ENCODE measurements at regions not wholly inside any gene's neighbourhood (a gene's known extent, or its start where the extent isn't known, plus 50 kb on each side); places are given as distances from the start of the nearest gene placed in this dataset.
"Not testable (repeated sequence)": the region's sequence is repeated elsewhere in the genome, so short reads cannot be mapped to it uniquely, and the experiment has no call there.

DNA sequence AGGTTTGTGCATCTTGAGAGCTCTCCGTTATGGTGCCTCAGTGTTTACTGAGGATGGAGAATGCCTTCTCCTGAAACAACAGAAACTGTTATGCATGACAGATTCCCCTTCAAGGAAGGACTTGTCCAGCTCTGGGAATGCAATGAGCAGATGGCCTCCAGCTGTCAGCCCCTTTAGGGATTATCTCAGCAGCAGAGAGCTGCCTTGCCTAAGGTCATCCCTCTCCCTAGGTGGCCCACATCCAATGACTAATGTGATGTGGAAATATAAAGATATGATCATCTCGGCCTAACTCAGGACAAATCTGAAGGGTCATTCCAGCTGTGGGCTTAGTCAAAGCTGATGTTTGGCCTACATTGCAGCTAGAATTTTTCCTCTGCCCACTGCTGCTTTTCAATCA is 214.3 kb upstream of the N4BP1 start:
- no peak for DNase-seq (ENCODE audit: low spot score)

DNA sequence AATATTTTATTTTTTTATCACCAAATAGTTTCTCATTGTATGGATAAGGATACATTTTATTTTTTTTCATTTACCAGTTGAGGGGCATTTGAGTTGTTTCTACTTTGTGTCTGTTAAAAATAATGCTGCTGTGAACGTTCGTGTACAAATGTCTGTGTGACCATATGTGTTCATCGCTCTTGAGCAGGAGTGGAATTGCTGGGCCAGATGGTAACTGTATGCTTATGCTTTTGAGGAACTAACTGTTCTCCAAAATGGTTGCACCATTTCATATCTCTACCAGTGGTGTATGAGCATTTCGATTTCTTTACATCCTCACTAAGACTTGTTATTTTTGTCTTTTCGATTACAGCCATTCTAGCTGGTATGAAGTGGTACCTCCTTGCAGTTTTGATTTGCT is 212.5 kb upstream of the N4BP1 start:
- DNase-seq (ENCODE audit: low spot score), result no peak

DNA sequence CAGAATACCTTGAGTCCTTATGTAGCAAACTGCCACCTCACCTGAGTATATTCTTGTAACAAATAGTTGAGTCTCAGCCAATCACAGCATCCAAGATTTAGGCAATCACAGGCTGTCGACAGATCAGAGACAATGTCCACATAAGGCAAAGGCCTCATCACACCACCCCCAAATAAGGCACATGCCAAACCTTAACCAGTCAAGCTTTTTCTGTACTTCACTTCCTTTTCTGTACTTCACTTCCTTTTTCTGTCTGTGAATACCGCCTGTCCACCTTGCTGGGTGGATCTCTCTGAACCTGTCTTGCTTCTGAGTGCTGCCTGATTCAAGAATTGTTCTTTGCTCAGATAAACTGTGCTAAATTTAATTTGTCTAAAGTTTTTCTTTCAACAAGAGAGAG is 210.4 kb upstream of the N4BP1 start:
- DNase-seq (ENCODE audit: low spot score), result no peak

DNA sequence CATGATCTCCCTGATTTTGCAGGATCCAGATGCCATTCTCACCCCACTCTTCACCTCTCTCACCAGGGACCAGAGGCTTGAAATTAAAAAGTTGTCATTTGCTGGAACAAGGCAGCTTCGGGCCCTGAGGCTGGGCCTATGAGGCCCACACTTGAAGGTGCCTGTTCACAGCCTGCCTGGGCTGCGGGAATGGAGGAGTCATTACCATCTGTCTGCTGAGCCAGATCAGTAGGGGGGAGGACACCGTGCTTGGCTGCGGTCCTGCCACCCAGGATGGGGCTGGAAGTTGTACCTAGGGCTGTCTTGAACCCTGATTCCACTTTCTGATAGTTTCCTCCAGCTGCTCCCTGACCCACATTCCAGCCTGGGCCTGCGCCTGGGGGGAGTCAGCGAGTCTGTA is 208.3 kb upstream of the N4BP1 start:
- no peak for DNase-seq (ENCODE audit: low spot score)

DNA sequence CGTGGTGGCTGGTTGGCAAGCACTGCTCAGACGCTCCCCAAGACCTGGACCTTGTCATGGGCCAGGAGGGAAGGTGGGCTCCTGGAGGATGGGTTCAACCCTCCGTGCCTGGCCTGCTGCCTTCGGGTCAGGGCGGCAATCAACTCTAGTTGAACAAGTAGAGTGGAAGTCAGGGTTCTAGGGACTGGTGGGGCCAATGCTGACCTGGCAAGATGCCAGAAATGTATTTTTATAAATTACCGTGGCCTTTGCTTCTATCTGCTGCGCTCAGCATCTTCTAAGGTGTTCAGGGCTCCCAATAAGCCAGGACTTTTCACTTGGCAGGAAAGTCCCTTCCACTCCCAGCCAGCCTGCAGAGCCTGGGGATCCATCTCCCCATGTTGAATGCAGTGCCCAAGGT is 207.1 kb upstream of the N4BP1 start:
- DNase-seq (ENCODE audit: low spot score), result no peak

DNA sequence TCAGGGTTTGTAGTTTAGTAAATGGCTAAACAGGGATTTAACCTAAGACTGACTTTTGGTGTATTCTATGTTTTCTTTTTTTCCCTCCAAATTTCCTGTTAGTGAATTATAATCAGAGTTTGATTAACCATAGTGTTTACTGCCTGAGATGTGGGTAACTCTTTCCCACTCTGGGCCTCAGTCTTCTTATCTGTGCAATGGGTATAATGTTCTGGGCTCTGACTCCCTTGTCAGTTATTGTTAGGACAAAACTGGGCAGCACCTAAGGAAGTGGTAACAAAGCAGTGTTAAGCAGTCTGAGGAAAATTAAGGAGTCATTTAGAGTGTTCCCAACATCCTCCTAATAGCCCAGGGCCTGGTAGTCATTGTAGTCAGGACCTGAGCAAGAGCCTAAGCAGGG is 206.4 kb upstream of the N4BP1 start:
- no peak for DNase-seq (ENCODE audit: low spot score)

DNA sequence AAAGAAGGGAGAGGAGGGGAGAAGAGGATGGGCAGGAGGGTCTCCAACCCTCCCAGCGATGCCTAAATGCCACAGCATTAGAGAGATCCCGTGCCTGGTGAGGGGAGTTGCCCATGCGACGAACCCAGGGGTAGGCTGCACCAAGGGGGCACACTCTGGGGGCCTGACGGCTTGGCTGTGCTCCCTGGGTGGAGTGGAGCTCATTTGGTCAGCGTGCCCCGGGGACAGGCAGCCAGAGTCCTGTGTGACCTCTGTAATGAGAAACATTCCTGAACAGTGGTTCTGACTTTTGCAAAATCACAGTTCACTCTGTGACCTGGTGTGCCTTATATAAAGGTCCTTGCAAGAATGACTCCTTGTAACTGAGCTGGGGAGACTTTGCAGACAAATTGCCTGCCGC is 205.0 kb upstream of the N4BP1 start:
- no peak for DNase-seq (ENCODE audit: low spot score)

DNA sequence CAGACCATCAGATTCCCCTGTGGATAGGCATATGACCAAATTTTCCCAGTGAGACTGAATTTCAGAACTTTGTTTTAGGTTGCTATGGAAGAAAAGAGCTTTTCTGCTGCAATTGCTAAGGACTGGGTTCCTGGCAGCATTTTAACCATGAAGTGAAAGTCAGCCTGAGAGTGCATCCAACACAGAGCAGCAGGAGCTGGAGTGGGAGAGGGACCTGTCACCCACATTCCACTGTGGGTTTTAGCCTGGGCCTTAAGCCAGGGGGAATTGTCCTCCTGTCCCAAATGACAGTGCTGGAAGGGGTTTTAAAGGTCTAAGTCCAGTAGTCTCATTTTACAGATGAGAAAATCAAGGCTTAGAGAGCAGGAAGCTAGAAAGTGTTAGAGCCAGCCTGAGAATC is 203.5 kb upstream of the N4BP1 start:
- DNase-seq (ENCODE audit: low spot score), result no peak

DNA sequence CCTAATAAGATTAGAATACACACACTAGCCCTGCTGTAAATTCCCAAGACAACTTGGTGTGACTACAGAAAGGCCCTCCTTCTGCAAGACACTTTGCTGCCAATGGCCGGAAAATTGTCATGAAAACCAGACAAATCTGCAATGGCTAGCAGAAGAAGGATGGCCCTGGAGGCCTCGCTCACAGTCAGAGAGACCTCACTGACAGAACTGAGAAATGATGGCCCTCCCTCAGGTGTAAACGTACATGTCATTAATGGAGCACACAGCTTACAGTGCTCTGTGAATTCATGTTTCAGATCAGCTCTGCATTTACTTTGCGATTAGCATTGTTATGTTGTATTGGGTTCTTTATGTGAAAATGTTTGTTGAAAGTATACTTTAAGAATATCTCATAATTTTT is 202.9 kb upstream of the N4BP1 start:
- DNase-seq (ENCODE audit: low spot score), result no peak

DNA sequence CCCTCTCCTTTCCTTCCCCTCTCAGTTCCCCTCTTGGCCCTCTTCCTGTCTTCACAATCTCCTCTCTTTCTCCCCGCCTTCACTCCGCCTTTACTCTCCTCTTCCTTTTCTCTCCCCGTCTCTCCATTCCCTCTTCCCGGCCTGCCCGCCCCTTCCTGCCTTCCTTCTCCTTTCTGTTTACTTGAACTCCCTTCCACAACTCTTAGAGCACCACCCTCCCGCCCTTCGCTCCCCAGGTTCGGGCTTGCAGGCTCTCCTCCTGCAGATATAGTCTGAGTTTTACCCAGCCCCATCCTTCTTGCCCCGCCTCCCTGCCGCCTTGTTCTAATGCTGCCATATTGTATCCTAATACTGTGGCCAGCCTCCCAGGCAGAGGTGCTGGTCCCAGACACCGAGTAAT is 201.5 kb upstream of the N4BP1 start:
- DNase-seq (ENCODE audit: low spot score), result no peak

DNA sequence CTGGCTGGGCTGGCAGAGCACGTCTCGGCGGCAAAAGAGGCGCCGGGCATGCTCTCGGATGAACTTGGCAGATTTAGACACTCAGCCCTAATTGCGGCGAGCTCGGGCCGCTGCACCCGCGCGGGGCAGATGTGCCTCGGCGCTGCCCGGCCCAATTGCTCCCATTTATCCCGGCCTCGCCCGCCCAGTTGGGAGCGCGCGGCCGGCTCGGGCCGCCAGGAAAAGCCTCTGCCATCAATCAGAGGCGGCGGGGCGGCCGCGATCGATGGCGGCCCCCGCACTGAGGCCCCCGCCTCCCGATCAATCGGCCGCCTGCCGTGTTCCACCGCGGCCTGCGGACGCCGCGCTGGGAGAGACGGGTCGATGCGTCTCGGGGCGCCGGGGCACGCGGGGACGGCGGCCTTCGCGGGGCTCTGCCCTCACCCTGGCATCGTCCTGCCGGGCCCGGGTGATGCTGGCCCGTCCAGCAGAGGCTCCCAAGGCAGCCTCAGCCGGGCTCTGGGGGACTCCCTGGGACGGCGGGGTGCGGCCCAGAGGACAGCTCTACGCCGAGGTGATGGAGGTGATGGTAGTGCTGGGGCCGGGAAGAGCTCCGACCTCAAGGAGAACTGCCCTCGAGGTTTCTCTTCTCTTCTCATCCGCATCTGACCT is 200.9 kb upstream of the N4BP1 start:
- DNase-seq (ENCODE audit: low spot score), result no peak

DNA sequence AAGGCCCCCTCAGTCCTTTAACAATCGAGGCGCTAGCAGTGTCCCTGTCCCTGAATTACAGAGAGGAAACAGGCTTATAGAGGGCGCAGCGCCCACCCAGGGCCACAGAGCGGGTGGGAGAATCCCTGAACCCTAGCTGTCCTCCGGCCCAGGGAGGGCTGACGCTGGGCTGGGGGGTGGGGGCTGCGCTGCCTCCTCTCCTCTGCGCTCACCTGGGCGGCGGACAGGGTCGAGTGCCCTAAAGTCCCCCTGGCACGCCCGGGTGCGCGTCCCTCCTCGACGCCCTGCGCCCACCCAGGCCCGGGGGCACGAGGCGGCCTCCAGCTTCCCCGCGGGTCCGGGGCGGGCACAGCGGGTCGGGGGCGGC is 200.4 kb upstream of the N4BP1 start:
- no peak for DNase-seq (ENCODE audit: low spot score)

DNA sequence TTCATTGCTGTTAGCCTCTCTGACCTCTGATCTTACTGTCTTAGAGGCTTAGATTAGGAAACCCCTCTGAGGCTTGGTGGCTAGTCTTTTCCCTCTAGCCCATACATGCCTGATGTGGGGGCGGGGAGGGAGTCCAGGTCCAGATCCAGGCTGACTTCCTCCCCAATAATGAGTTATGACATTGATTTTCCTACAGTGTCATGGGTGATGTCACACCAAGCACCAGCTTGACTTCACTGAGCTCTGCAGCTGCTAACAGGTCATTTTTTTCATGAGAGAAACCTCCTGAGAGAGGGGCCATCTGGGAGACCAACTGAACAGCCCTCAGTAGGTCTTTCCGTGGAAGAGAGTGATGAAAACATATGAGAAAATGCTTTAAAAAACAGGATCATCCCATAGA is 180.2 kb upstream of the N4BP1 start:
- no peak for DNase-seq (ENCODE audit: low spot score)

DNA sequence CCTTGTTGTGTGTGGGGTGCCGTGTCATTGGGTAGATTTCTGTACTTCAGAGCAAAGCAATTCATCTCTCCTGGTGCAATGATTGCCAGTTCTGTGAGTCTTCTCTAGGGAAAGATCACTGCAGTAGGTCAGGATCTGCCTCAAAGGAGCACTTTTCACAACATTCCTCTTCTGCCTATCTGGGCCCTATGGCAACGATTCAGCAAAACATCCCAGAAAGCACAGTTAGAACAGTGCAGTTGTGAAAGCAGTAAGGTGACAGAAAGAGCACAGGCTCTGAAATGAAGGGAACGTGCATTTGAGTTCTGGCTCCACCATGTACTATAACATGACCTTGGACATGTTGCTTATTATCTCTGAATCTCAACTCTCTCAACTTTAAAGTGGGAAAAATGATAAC is 178.5 kb upstream of the N4BP1 start:
- no peak for DNase-seq (ENCODE audit: low spot score)

DNA sequence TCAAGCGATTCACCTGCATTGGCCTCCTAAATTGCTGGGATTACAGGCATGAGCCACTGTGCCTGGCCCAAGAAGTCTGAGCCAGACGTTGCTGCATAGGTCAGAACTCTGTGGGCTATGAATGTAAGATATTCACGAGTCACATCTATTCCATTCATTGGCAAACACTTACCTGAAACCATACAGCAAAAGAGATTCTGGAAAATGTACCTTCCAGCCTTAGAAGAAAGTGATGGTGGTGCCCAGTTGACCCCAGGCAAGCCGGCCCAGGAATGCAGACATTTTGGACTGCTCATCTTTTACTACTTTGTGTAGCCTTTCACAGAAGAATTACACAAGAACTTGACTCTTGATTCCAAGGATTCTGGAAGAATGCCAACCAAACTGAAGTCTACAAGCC is 135.6 kb upstream of the N4BP1 start:
- DNase-seq (ENCODE audit: low spot score), result no peak

DNA sequence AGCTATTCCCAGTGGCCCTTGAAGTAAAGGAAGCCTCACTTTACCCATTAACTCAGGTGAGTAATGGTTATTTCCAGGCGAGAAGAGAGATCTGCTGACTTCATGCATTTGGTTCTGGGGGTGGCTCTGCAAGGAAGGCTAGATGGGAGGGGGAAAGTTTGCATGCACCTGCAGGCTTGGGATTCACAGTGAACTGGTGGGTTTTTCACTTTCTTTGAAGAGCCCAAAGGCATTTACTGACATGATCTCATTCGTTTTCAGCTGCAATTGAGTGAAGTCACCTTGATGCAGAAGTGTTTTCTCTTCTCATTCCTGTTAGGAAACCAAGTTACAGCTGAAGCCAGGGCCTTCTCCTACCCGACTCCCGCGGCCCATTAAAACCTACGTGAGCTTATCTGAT is 131.0 kb upstream of the N4BP1 start:
- no peak for DNase-seq (ENCODE audit: low spot score)

DNA sequence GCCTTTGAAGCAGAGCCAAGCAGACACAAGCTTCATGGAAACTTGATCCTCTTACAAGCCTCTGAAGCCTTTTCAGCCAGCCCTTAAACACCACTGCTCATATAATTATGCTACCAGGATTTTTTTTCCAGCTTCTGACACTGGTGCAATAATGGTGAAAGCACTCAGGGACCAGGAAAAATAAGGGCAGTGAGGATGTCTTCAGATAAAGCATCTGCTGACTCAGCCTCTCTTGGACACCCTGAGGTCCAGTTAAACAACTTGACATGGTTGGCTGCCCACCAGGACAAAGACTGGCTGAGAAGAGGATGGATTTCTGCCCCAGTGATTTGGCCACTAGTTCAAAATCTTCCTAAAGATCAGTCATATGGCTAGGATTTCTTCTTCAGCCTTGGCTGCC is 124.2 kb upstream of the N4BP1 start:
- no peak for DNase-seq (ENCODE audit: low spot score)

DNA sequence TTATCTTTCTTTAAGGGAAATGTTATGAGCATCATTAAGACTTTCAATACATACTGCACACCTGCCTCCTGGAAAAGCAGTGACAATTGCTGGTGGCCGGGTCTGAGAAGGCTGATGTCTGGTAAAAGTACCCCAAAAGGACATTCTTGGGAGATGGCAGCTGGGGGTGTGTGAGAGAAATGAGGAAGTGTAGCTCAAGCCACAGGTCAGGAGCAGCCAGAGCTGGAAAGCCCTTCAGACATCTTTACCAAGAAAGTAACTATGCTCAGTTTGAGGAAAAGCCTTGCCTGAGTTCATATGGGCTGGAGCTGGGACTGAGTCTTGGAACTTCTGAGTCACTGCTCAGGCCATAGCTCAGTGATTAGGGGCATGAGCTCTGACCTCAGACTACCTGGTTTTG is 94.7 kb upstream of the N4BP1 start:
- DNase-seq (ENCODE audit: low spot score), result no peak

DNA sequence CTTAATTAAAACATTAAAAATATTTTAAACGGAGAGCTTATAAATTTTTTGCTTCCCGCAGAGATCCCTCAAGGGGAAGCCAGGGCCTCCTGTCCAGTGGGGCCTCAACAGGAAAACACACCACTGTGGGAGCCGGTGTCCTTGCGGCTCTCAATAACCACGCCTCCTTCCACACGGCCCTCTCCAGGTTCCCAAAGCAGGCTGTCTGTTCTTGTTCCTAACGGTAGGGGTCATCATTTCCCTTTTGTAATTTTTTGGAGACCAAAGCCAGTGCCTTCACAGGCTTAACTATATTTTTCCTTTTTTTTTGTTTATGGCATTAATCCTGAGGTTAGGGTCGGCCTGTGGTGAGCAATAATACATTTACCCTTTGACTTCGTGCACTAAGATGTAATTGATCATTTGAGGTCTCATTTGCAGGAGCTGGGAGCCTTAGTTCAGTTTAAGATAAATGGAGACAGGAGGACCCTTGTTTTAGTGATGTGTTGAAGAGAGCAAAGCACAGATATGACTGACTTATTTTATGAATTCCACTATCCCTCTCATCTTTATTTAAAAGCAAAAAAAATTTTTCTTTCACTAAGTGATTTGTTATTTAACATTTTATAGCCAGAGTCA is 77.5 kb upstream of the N4BP1 start:
- DNase-seq (ENCODE audit: low spot score), result no peak

DNA sequence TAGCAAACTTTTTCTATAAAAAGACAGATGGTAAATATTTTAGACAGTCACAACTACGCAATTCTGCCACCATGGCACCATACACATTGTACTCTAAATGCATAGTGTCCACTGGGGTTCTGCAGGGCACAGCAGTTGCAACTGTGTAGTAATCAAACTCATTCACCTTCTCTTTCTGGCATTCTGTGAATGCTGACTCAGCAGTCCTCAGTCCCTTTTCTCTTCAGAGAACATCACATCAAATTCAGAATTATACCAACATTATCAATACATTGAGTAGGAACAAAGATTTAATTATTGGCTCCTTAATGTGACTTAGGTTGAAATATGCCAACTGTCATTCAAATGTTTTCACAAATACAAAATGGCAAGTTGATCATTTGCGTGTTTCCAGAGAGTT is 74.2 kb upstream of the N4BP1 start:
- DNase-seq (ENCODE audit: low spot score), result no peak

DNA sequence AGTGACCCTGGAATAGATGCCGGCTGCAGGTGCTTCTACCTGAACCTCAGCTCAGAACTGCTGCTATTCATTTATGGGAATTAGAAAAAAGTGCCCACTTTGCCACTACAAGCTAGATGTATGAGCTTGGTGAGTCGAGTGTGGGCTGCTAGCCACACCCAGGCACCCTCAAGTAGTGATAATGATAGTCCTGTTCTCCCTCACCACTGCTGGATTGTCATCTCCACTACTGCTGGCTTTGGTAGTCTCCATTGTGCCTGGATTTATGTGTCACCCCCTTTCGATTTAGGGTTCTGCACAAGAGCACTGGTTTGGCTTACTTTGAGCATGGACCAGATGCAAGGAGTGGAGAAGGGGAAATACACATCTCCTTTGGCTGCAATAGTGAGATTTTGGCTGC is 73.0 kb upstream of the N4BP1 start:
- DNase-seq (ENCODE audit: low spot score), result no peak

DNA sequence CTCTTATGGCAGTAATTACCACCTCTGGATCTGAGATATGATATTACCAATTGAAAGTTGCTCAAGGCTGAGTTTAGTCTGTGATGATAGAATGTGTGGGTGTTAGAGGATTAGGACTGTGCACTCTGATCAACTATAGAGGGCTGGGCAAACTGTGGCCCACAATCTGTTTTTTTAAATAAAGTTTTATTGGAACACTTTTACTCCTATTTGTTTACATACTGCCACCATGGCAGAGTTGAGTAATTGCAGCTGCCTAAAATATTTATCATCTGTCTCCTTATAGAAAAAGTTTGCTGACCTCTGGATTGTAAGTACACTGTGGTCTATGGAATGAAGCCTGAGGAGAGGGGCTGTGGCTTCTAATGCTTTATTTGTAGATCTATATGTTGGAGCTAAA is 71.5 kb upstream of the N4BP1 start:
- DNase-seq (ENCODE audit: low spot score), result no peak

DNA sequence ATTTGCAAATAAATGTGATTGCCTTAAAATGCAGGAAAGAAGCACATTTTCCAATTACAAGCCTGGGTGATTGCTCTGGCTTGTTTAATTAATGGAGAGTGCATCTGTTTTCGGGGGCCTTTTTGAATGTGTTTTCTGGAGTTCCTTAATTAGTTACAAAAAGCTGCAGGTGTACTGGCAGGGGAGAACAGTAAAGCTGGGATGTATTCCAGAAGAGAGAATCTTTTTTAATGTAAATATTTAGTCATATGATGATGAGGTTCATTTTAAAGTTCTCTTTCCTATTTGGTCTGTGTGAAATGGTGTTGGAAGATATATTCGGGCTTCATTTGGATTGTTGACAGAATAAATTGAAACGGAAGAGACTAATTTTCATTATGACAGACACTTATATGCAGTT is 70.9 kb upstream of the N4BP1 start:
- no peak for DNase-seq (ENCODE audit: low spot score)

DNA sequence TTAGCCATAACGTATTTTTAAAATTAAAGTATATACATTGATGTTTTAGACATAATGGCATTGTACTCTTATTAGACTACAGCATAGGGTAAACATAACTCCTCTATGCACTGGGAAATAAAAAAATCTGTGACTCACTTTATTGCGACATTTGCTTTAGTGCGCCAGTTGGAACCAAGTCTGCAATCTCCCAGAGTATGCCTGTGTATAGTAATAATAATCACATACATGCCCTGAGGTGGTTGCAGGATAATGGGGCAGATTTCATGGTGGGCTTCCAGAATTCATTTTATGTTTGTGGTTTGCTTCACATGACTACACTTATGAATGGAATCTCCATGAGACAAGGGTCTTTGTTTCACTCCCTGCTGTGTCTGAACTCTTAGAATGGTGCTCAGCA is 66.9 kb upstream of the N4BP1 start:
- DNase-seq (ENCODE audit: low spot score), result no peak

DNA sequence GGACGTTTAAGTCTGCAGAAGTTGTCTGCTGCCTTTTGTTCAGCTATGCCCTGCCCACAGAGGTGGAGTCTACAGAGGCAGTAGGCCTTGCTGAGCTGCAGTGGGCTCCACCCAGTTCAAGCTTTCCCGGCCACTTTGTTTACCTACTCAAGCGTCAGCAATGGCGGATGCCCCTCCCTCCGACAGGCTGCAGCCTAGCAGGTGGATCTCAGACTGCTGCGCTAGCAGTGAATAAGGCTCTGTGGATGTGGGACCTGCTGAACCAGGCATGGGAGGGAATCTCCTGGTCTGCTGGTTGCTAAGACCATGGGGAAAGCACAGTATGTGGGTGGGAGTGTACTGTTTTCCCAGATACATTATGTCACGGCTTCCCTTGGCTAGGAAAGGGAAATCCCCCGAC is 58.2 kb upstream of the N4BP1 start:
- not testable (repeated sequence) for DNase-seq (ENCODE audit: low spot score)
